GM18520 (cell line): ENCODE measurements at regions not wholly inside any gene's neighbourhood (a gene's known extent, or its start where the extent isn't known, plus 50 kb on each side); places are given as distances from the start of the nearest gene placed in this dataset.
"Not testable (repeated sequence)": the region's sequence is repeated elsewhere in the genome, so short reads cannot be mapped to it uniquely, and the experiment has no call there.

Experiments
- ATAC-seq: cut with Tn5 transposase; IDR thresholded peaks from one replicate; pipeline ENCODE4 v1.9.1; 2021; ENCODE audit not compliant: unreplicated experiment

DNA sequence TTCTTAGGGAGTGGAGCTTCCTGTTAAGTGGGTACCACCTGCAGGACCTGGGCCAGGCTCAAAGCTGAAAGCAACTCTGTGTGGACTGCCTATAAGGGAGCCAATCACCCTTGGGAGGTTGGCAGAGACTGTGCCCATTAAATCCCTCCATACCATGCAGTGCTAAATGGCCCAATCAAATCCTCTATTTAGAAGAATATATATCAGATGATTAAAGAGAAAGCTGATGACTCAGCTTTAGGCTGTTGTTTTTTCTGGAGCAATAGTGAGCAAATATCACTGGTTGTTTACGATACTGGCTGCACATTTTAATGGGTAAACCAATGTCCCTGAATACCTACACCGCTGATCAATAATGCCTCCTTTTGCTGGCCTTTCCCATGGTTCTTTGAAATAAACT, 101.3 kb downstream of the TMX1 start:
- no peak for ATAC-seq

DNA sequence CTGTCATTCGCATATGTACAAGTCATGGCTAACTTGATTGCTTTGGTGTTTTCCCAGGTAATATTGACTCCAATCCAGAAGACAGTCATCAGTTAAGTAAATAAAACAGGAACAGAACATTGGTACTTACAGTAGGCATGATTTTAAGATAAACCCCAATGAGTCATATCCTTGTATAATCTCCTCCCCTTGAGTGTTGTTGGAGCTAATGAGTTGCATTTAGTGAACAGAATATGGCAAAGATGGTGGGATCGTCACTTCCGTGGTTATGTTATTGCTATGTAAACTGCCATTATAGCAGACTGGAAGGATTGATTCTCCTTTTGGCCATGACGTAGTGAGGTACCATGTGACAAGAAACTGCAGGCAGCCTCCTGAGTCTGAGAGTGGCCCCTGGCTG, 102.2 kb downstream of the TMX1 start:
- no peak for ATAC-seq

- no peak for ATAC-seq
Observed at GRCh38 chr14:51351997-51352396, 112.0 kb downstream of the TMX1 start.

DNA sequence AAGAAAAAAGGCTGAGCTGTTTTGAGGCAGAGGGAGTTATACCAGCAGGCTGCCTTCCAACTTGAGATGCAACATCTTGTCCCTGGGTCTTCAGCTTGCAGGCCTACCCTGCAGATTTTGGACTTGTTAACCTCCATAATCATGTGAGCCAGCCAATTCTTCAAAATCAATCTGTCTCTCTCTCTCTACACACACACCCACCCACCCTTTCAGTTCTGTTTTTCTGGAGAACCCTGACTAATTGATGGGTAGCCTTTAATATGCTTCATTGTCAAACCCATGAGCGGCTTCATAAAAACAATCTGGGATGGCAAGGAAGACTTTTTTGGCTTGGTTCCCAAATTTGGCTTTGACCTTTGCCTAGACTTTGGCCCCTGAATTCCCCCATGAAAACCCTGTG, 113.9 kb downstream of the TMX1 start:
- no peak for ATAC-seq

- no peak for ATAC-seq
Observed at GRCh38 chr14:51354846-51355245, 114.8 kb downstream of the TMX1 start.

DNA sequence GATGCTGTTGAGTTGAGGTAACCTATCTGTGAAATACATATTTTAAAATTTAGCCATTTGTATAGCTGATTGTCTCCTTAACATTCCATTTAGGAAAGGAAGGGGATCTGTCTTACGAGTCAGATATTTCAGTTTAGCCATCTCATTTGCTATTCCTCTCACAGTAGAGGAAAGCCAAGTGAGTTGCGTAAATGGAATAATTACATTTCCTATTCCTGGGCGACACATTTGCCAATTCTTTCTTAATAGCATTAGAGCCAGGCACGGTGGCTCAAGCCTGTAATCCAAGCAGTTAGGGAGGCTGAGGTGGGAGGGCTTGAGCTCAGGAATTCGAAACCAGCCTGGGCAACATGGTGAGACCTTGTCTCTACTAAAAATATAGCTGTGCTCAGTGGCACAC, 116.3 kb downstream of the TMX1 start:
- no peak for ATAC-seq

GRCh38 chr14:51357250-51357649, 117.2 kb downstream of the TMX1 start:
- ATAC-seq: no peak

GRCh38 chr14:51360592-51360991, 120.5 kb downstream of the TMX1 start:
- no peak for ATAC-seq

GRCh38 chr14:51365241-51365965, 125.4 kb downstream of the TMX1 start:
- ATAC-seq: no peak

- not testable (repeated sequence) for ATAC-seq
Observed at GRCh38 chr14:51366460-51366859, 126.4 kb downstream of the TMX1 start.

- ATAC-seq: not testable (repeated sequence)
Observed at GRCh38 chr14:51366866-51367599, 127.0 kb downstream of the TMX1 start.

- no peak for ATAC-seq
Observed at GRCh38 chr14:51367600-51367931, 127.5 kb downstream of the TMX1 start.

DNA sequence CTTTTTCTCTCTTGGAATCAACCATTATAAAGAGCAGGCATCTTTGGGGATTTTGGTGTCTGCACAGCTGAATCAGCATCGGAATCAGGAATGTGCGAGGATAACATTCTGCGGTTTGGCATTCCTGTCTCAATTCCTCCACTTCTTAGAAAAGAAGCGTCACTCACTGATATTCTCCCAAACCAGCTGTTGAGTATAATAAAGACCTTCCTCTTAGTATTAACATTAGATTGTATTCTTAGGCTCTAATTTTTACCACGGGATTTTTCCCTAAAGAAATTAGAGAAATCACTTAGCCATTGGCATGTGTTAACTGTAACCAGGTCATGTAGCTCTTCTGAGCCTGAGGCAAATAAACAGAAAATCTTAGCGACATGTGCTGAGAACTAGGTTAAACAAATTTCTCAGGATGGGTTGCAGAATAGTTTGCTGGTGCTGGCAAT, 128.7 kb downstream of the TMX1 start:
- no peak for ATAC-seq

GRCh38 chr14:51369814-51370213, 129.8 kb downstream of the TMX1 start:
- no peak for ATAC-seq

- ATAC-seq: no peak
Observed at GRCh38 chr14:51370758-51371386, 130.8 kb downstream of the TMX1 start.

GRCh38 chr14:51377186-51377585, 137.1 kb downstream of the TMX1 start:
- not testable (repeated sequence) for ATAC-seq

DNA sequence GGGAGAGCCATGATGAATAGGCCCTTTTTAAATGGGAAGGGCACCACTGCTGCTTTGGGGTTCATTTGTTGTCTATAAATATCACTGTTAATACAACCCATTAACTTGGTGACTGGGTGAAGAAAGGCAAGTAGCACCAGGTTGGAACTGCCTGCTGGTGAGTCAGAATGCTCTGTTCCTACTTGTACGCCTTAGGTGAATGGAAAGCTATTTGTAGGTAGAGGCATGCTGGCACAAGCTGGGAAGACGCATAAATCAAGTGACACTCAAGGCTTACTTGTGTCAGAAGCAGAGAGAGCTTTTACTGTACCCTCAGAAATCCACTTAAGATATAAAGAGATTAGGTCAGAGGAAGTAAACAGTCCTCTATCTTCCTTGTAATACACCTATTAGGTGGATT, 142.5 kb downstream of the TMX1 start:
- ATAC-seq: no peak

GRCh38 chr14:51386411-51386810, 146.4 kb downstream of the TMX1 start:
- ATAC-seq: no peak

DNA sequence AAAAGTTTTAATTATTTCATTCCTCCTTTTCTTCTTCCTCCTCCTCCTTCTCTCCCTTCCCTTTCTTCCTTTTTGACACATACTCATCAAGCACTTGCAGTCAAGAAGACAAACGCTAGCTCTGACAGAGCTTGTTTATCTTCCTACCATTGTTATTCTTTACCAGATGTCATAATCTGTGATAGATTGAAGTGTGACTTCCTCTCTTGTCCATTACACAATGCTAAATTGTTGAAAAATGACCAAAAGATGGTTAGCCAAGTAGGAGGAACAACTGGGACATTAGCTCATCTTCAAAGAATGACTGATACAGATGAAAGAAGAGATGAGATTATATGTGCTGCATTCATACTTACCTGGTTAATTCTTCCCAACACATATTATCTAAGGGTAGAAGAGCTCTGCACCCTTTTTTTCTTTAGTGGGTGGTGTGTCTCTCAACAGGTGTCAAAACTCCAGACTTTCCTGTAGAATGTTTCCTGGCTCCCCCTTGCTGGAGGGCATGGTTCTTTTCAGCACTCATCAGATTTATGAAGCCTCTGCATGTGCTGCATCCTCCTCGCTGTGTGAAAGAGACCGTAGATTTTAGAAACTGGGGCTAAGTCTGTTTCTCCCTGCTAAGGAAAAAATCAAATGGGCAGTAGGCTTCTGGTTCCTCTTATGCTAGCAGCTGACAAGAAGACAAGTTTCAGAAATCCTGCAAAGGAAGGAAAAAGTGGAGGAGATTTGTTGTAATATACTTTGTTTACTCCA, 147.1 kb downstream of the TMX1 start:
- no peak for ATAC-seq

GRCh38 chr14:51392416-51392815, 152.4 kb downstream of the TMX1 start:
- ATAC-seq: no peak

GRCh38 chr14:51394384-51394783, 154.3 kb downstream of the TMX1 start:
- no peak for ATAC-seq
